Progenitor cell of endocrine pancreas (in vitro differentiated cells): ENCODE measurements at regions not wholly inside any gene's neighbourhood (a gene's known extent, or its start where the extent isn't known, plus 50 kb on each side); places are given as distances from the start of the nearest gene placed in this dataset.

ENCODE experiments used
- DNase-seq: peaks from one replicate; pipeline ENCODE4 v3.0.0; 2021; ENCODE audit warnings: low spot score; ENCODE audit not compliant: unreplicated experiment
- H3K27ac Mint-ChIP-seq: 2 replicates; pipeline ENCODE4 v1.8.0; 2021; ENCODE audit warnings: mild to moderate bottlenecking, moderate library complexity, mixed read lengths
- H3K27me3 Mint-ChIP-seq: 2 replicates; pipeline ENCODE4 v1.8.0; 2021; ENCODE audit warnings: mixed read lengths
- H3K36me3 Mint-ChIP-seq: 2 replicates; pipeline ENCODE4 v1.8.0; 2022; ENCODE audit warnings: mixed read lengths; ENCODE audit not compliant: insufficient read depth
- H3K4me1 Mint-ChIP-seq: 2 replicates; pipeline ENCODE4 v1.8.0; 2021; ENCODE audit warnings: low read depth, mixed read lengths
- H3K4me3 Mint-ChIP-seq: 2 replicates; pipeline ENCODE4 v1.8.0; 2021; ENCODE audit warnings: low read depth, mild to moderate bottlenecking, moderate library complexity, mixed read lengths
- H3K9me3 Mint-ChIP-seq: 2 replicates; pipeline ENCODE4 v1.8.0; 2021; ENCODE audit warnings: low read depth, mixed read lengths
- CTCF ChIP-seq: fragments of 200-600 bp; sonication (generic); IDR thresholded peaks from one replicate; pipeline ENCODE4 v1.5.0; 2021; ENCODE audit warnings: antibody characterized with exemption, mild to moderate bottlenecking; ENCODE audit not compliant: unreplicated experiment

- Mint-ChIP-seq H3K4me3 (no peak overlapping the region), H3K9me3 (no peaks in the 10 kb centered on the region), H3K27ac (no peak overlapping the region), H3K36me3 (no peaks in the 10 kb centered on the region), H3K4me1 (no peaks in the 10 kb centered on the region), H3K27me3 (peaks cover 11% of the 10 kb centered on the region)
- no peak for DNase-seq
- TF ChIP-seq CTCF: no peak
Measured at GRCh38 chr1:5274527-5274926, 620.1 kb downstream of the AJAP1 start.

DNA sequence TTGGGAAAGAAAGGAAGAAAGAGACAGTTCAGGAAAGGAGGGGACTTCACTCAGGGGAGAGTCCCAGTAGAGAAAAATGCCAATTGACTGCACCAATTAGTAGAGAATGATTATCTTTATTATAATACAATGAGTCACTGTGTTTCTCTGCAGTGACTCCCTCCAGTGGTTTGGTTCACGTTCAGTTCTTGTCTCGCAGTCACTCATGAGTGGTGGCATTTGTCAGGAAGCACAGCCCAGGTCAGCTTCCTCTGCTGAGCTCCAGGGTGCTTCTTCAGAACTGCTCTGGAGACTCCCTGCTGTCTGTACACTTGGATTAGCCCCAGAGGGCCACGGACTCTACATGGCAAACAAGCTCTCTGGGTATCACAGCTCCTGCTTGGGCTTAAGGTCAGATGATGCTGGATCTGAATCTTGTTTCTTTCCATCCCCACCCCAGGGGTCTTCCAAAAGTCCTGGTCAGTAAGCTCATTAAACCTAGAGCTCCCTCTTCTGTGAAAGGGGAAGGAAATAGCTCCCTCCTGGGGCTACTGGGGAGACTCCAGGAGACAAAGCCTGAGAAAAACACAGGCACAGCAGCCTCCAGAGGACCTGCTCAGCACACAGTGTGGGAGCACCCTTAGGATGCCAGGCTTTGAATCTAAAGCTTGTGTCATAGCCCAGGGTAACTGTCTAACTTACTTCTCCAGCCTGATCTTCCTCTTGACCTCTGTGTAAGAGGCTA is 619.0 kb downstream of the AJAP1 start:
- H3K27me3 Mint-ChIP-seq: peaks cover 11% of the 10 kb centered on the region
- no peaks in the 10 kb centered on the region for H3K9me3 Mint-ChIP-seq
- H3K4me3 Mint-ChIP-seq: no peak overlapping the region
- H3K4me1 Mint-ChIP-seq: no peaks in the 10 kb centered on the region
- no peak for DNase-seq
- H3K27ac Mint-ChIP-seq: no peak overlapping the region
- no peak for TF ChIP-seq CTCF
- H3K36me3 Mint-ChIP-seq: no peaks in the 10 kb centered on the region

DNA sequence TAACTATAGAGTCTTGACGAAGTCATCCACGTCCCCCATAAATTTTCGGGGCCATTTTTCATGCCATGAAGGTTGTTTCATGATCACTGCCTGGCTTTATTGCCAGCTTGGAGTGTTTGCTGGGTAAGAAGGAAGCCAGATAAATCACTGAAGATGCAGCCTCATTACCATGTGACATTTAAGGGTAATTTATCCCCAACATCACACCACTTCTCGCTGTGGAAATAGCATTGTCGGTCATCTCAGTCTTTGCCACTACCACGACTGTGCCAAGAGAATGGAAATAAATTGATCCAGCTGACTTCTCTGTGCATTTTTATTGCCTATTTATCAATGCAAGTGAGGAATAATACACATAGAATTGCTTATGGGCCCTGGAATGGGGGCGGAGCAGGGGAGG is 617.9 kb downstream of the AJAP1 start:
- Mint-ChIP-seq H3K4me1 (no peaks in the 10 kb centered on the region), H3K27ac (no peak overlapping the region), H3K36me3 (no peaks in the 10 kb centered on the region), H3K27me3 (peaks cover 11% of the 10 kb centered on the region), H3K4me3 (no peak overlapping the region), H3K9me3 (no peaks in the 10 kb centered on the region)
- no peak for TF ChIP-seq CTCF
- DNase-seq: no peak

DNA sequence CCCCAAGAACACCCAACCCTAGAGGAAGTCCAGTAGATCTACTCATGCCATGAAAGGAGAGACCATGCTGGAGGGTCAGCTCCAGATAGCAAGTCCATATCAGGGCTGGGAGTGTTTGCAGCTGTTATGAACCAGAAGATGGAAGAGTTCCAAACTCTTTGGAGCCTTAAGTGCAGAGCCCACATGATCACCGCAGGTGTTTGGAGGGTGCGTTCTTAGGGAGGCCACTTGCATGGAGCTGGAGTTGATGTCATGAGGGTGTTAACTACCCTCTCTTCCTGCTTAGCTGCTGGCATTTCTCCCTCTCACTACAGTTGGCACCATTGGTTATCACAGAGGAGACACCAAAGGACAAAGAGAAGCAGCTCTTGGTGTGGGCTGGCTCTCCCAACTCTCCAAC is 616.9 kb downstream of the AJAP1 start:
- no peak for TF ChIP-seq CTCF

DNA sequence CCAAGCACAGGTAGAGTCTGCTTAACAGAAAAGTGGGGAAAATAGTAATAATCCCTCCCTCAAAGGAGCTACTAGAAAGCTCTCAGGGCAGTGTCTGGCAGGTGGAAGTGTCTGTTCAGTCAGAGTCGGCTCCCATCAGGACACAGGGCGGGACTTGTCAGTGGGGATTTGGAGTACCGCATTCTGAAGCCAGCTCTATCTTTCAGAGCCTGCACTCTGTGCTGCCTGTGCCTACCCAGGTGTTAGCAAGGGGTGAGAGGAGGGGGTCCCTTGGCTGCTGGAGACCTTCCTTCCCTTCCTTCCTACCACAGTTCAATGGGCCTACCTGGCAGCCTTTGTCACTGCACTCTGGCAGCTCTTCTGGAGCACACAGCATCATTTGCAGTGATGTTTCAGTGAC is 615.5 kb downstream of the AJAP1 start:
- TF ChIP-seq CTCF: no peak
- H3K27me3 Mint-ChIP-seq: peaks cover 14% of the 10 kb centered on the region
- no peak overlapping the region for H3K4me3 Mint-ChIP-seq
- no peak for DNase-seq
- no peak overlapping the region for H3K27ac Mint-ChIP-seq
- H3K4me1 Mint-ChIP-seq: no peaks in the 10 kb centered on the region
- no peaks in the 10 kb centered on the region for H3K36me3 Mint-ChIP-seq
- no peaks in the 10 kb centered on the region for H3K9me3 Mint-ChIP-seq

More for the DNA sequence above, 616.9 kb downstream of the AJAP1 start:
- no peaks in the 10 kb centered on the region for H3K36me3 Mint-ChIP-seq
- no peak for DNase-seq
- no peak overlapping the region for H3K4me3 Mint-ChIP-seq
- H3K9me3 Mint-ChIP-seq: no peaks in the 10 kb centered on the region
- H3K4me1 Mint-ChIP-seq: no peaks in the 10 kb centered on the region
- peaks cover 11% of the 10 kb centered on the region for H3K27me3 Mint-ChIP-seq
- no peak overlapping the region for H3K27ac Mint-ChIP-seq
